Right atrium auricular region (tissue), 2 donors: ENCODE measurements at regions not wholly inside any gene's neighbourhood (a gene's known extent, or its start where the extent isn't known, plus 50 kb on each side); places are given as distances from the start of the nearest gene placed in this dataset.
A peak's percentile ranks its signal among the peaks of the same experiment; 100 is the strongest.

Experiments
- DNase-seq: peaks from one replicate; pipeline ENCODE4 v3.0.0-alpha.2; 2019; ENCODE audit warnings: low spot score
- H3K27ac ChIP-seq, 2 donors: fragments of 200-600 bp; sonication (generic); 1 replicate in 1 of 2; 2 replicates in 1 of 2; pipeline ENCODE4 v1.5.1; 2016 to 2019
- H3K27me3 ChIP-seq, 2 donors: fragments of 200-600 bp; sonication (generic); one replicate each; pipeline versions ENCODE4 v1.5.1 to v1.6.0; 2017 to 2019
- H3K36me3 ChIP-seq: fragments of 200-600 bp; sonication (generic); one replicate; pipeline ENCODE4 v1.5.1; 2016
- H3K4me1 ChIP-seq, 2 donors: fragments of 200-600 bp; sonication (generic); one replicate each; pipeline versions ENCODE4 v1.5.1 to v1.6.0; 2017 to 2019
- H3K4me3 ChIP-seq, 2 donors: fragments of 200-600 bp; sonication (generic); 1 replicate in 1 of 2; 2 replicates in 1 of 2; pipeline ENCODE4 v1.5.1; 2017 to 2019; ENCODE audit warnings: mild to moderate bottlenecking in 1 of 2, moderate library complexity in 1 of 2
- H3K9me3 ChIP-seq, 2 donors: fragments of 200-600 bp; sonication (generic); one replicate each; pipeline ENCODE4 v1.5.1; 2019
- CTCF ChIP-seq, 2 donors: fragments of 200-600 bp; sonication (generic); IDR thresholded peaks; one replicate each; pipeline ENCODE4 v1.5.1; 2019; ENCODE audit warnings: antibody characterized with exemption in 2 of 2

- no peaks in the 10 kb centered on the region for H3K27me3 ChIP-seq
- H3K27ac ChIP-seq: peak overlapping the region in 1 of 2 donors; percentile 79
- peaks cover 0 to 54% of the 10 kb centered on the region in 2 donors for H3K4me1 ChIP-seq
- no peak overlapping the region for H3K4me3 ChIP-seq
- TF ChIP-seq CTCF (IDR thresholded peaks at IDR 0.05): no peak
- DNase-seq: no peak
- H3K36me3 ChIP-seq: no peaks in the 10 kb centered on the region
- no peaks in the 10 kb centered on the region for H3K9me3 ChIP-seq
Observed at GRCh38 chr3:64898941-64899340, 211.1 kb upstream of the ADAMTS9 start.

- H3K36me3 ChIP-seq: no peaks in the 10 kb centered on the region
- H3K27ac ChIP-seq: peak overlapping the region; percentile 20 to 37
- peaks cover 0 to 31% of the 10 kb centered on the region in 2 donors for H3K4me1 ChIP-seq
- no peak for TF ChIP-seq CTCF (IDR thresholded peaks at IDR 0.05)
- no peak overlapping the region for H3K4me3 ChIP-seq
- H3K9me3 ChIP-seq: no peaks in the 10 kb centered on the region
- no peaks in the 10 kb centered on the region for H3K27me3 ChIP-seq
- no peak for DNase-seq
Observed at GRCh38 chr3:64895991-64896895, 208.4 kb upstream of the ADAMTS9 start.

GRCh38 chr3:64895106-64895990, 207.5 kb upstream of the ADAMTS9 start:
- no peak for DNase-seq
- Histone ChIP-seq H3K4me3 (no peak overlapping the region), H3K9me3 (no peaks in the 10 kb centered on the region), H3K4me1 (peaks cover 0 to 25% of the 10 kb centered on the region in 2 donors), H3K27ac (peak overlapping the region; percentile 20 to 37), H3K36me3 (no peaks in the 10 kb centered on the region), H3K27me3 (no peaks in the 10 kb centered on the region)
- TF ChIP-seq CTCF (IDR thresholded peaks at IDR 0.05): no peak

- Histone ChIP-seq H3K27ac (peak overlapping the region; percentile 34 to 37), H3K4me1 (peaks cover 0 to 32% of the 10 kb centered on the region in 2 donors), H3K27me3 (no peaks in the 10 kb centered on the region), H3K4me3 (no peak overlapping the region), H3K9me3 (no peaks in the 10 kb centered on the region), H3K36me3 (no peaks in the 10 kb centered on the region)
- DNase-seq: no peak
- TF ChIP-seq CTCF (IDR thresholded peaks at IDR 0.05): no peak
Observed at GRCh38 chr3:64894006-64894405, 206.2 kb upstream of the ADAMTS9 start.

GRCh38 chr3:64892671-64893309, 205.0 kb upstream of the ADAMTS9 start:
- no peak for TF ChIP-seq CTCF (IDR thresholded peaks at IDR 0.05)
- Histone ChIP-seq H3K27me3 (no peaks in the 10 kb centered on the region), H3K36me3 (no peaks in the 10 kb centered on the region), H3K27ac (no peak overlapping the region), H3K4me1 (peaks cover 0 to 39% of the 10 kb centered on the region in 2 donors), H3K9me3 (no peaks in the 10 kb centered on the region), H3K4me3 (no peak overlapping the region)
- DNase-seq: no peak
